Keratinocyte (primary cell): ENCODE measurements at regions not wholly inside any gene's neighbourhood (a gene's known extent, or its start where the extent isn't known, plus 50 kb on each side); places are given as distances from the start of the nearest gene placed in this dataset.
"Not testable (repeated sequence)": the region's sequence is repeated elsewhere in the genome, so short reads cannot be mapped to it uniquely, and the experiment has no call there.

ENCODE experiments used
- DNase-seq: peaks from one replicate; pipeline ENCODE4 v3.0.0-alpha.2; 2011; ENCODE audit warnings: low read depth, missing footprints, low spot score
- FAIRE-seq: peaks from 2 replicates; lab custom pipeline; 2011; peaks lifted over from hg19 to GRCh38; lab: Jason Lieb, UNC
- H2AFZ ChIP-seq: 2 replicates; pipeline ENCODE4 v1.6.0; 2012; ENCODE audit warnings: low read length, control low read depth, inconsistent platforms; ENCODE audit not compliant: control insufficient read depth
- H3K27ac ChIP-seq: 2 replicates; pipeline ENCODE4 v1.5.1; 2011; ENCODE audit warnings: low read length; ENCODE audit not compliant: control insufficient read depth, insufficient read depth
- H3K27me3 ChIP-seq: 3 replicates; pipeline ENCODE4 v1.6.0; 2011; ENCODE audit warnings: low read length; ENCODE audit not compliant: control insufficient read depth, insufficient read depth; ENCODE audit errors: extremely low read depth
- H3K36me3 ChIP-seq, 2 experiments: 2 replicates in 1 of 2; 3 replicates in 1 of 2; pipeline ENCODE4 v1.5.1; 2011; ENCODE audit warnings: low read length in 2 of 2, mild to moderate bottlenecking in 1 of 2; ENCODE audit not compliant: control insufficient read depth in 2 of 2, insufficient read depth in 2 of 2; ENCODE audit errors: extremely low read depth in 1 of 2
- H3K4me1 ChIP-seq: 3 replicates; pipeline ENCODE4 v1.5.1; 2011; ENCODE audit warnings: low read length; ENCODE audit not compliant: control insufficient read depth, insufficient read depth; ENCODE audit errors: extremely low read depth
- H3K4me2 ChIP-seq: 3 replicates; pipeline ENCODE4 v1.6.0; 2011; ENCODE audit warnings: low read depth, low read length; ENCODE audit not compliant: control insufficient read depth, insufficient read depth; ENCODE audit errors: extremely low read depth
- H3K4me3 ChIP-seq, 3 experiments: fragments of 200-600 bp in 1 of 3; sonication (generic) in 1 of 3; 2 replicates in 2 of 3; 3 replicates in 1 of 3; pipeline ENCODE4 v1.5.1; 2011 to 2016; ENCODE audit warnings: low read length in 3 of 3, mild to moderate bottlenecking in 3 of 3, control low read depth in 2 of 3, inconsistent platforms in 1 of 3, low read depth in 1 of 3, mixed read lengths in 1 of 3, mixed run types in 1 of 3, moderate library complexity in 1 of 3; ENCODE audit not compliant: control insufficient read depth in 2 of 3, insufficient read depth in 2 of 3; ENCODE audit errors: extremely low read depth in 1 of 3
- H3K79me2 ChIP-seq: 2 replicates; pipeline ENCODE4 v1.6.0; 2012; ENCODE audit warnings: low read length; ENCODE audit not compliant: control insufficient read depth, insufficient read depth
- H3K9ac ChIP-seq: 3 replicates; pipeline ENCODE4 v1.6.0; 2011; ENCODE audit warnings: low read length; ENCODE audit not compliant: control insufficient read depth, insufficient read depth; ENCODE audit errors: extremely low read depth
- H3K9me1 ChIP-seq: 3 replicates; pipeline ENCODE4 v1.6.0; 2011; ENCODE audit warnings: low read length; ENCODE audit not compliant: control insufficient read depth, insufficient read depth; ENCODE audit errors: extremely low read depth
- H3K9me3 ChIP-seq: 2 replicates; pipeline ENCODE4 v1.5.1; 2012; ENCODE audit warnings: low read depth, low read length; ENCODE audit not compliant: control insufficient read depth
- H4K20me1 ChIP-seq: 3 replicates; pipeline ENCODE4 v1.6.0; 2011; ENCODE audit warnings: low read length; ENCODE audit not compliant: control insufficient read depth, insufficient read depth; ENCODE audit errors: extremely low read depth
- CTCF ChIP-seq, 3 experiments: IDR thresholded peaks in 1 of 3; conservative IDR thresholded peaks in 1 of 3; optimal IDR thresholded peaks in 1 of 3; 2 replicates in 2 of 3; 3 replicates in 1 of 3; pipeline versions ENCODE3 to v1.5.1; 2011; ENCODE audit warnings: low read length in 3 of 3, mild to moderate bottlenecking in 3 of 3, moderate library complexity in 2 of 3, control low read depth in 1 of 3, inconsistent platforms in 1 of 3; ENCODE audit not compliant: insufficient read depth in 2 of 3; ENCODE audit errors: extremely low read depth in 1 of 3
- EZH2 ChIP-seq: IDR thresholded peaks from one replicate; pipeline ENCODE4 v1.6.1; 2012; ENCODE audit warnings: inconsistent platforms, mild to moderate bottlenecking, low read length, moderate library complexity
- dilution Hi-C: fragments of 300-500 bp; cut with MboI; formaldehyde crosslinking; loops from one replicate; pipeline ENCODE4 v1.7.0; 2020; ENCODE audit warnings: low sequenced_read_pairs; ENCODE audit not compliant: extremely low pct_ligation_motif_present

GRCh38 chr2:228359473-228359872 lies 178.0 kb upstream of the SPHKAP start:
- dilution Hi-C loops, result no loop called here
- Histone ChIP-seq H3K9me3 (no peaks in the 10 kb centered on the region), H4K20me1 (no peaks in the 10 kb centered on the region), H3K36me3 (no peaks in the 10 kb centered on the region), H3K27me3 (no peaks in the 10 kb centered on the region), H3K4me1 (no peaks in the 10 kb centered on the region), H2AFZ (no peak overlapping the region), H3K27ac (no peak overlapping the region), H3K4me3 (no peak overlapping the region), H3K9me1 (no peaks in the 10 kb centered on the region), H3K4me2 (no peak overlapping the region), H3K79me2 (no peaks in the 10 kb centered on the region), H3K9ac (no peak overlapping the region)
- DNase-seq (no peak), FAIRE-seq (no peak)
- no peak for TF ChIP-seq CTCF (optimal IDR thresholded peaks at IDR 0.05 in 1 of 3, IDR thresholded peaks at IDR 0.05 in 1 of 3, conservative IDR thresholded peaks at IDR 0.05 in 1 of 3; ENCODE audit: extremely low read depth in 1 of 3, insufficient read depth in 2 of 3, low read length in 3 of 3)
- TF ChIP-seq EZH2, result no peak

DNA sequence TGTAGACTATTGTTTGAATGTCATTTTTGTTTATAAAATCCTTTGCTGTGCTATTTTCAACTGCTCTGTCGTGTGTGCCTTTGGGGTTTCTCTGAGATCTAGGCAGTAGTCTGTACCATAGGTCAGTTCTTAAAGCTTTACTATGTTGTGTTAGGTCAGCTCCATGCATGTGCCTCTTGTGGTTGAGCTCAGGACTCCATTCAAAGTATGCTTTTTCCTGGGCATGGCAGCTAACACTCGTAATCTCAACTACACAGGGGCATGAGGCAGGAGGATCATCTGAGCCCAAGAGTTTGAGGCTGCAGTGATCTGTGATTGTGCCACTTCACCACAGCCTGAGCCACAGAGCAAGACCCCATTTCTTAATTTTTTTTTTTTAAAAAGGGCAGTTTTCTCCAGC lies 174.4 kb upstream of the SPHKAP start:
- FAIRE-seq (no peak), DNase-seq (no peak)
- no peaks in the 10 kb centered on the region for H3K27me3 ChIP-seq
- H3K4me3 ChIP-seq, result no peak overlapping the region
- H3K9me1 ChIP-seq, result no peaks in the 10 kb centered on the region
- no peaks in the 10 kb centered on the region for H3K36me3 ChIP-seq
- H2AFZ ChIP-seq, result no peak overlapping the region
- H3K9me3 ChIP-seq, result no peaks in the 10 kb centered on the region
- no peak overlapping the region for H3K27ac ChIP-seq
- H3K4me1 ChIP-seq, result no peaks in the 10 kb centered on the region
- H4K20me1 ChIP-seq, result no peaks in the 10 kb centered on the region
- dilution Hi-C loops, result no loop called here
- H3K79me2 ChIP-seq, result no peaks in the 10 kb centered on the region
- TF ChIP-seq CTCF (optimal IDR thresholded peaks at IDR 0.05 in 1 of 3, IDR thresholded peaks at IDR 0.05 in 1 of 3, conservative IDR thresholded peaks at IDR 0.05 in 1 of 3; ENCODE audit: extremely low read depth in 1 of 3, insufficient read depth in 2 of 3, low read length in 3 of 3), result no peak
- TF ChIP-seq EZH2, result no peak
- H3K9ac ChIP-seq, result no peak overlapping the region
- H3K4me2 ChIP-seq, result no peak overlapping the region

- FAIRE-seq, dilution Hi-C loops, H3K79me2 ChIP-seq, H3K4me2 ChIP-seq, H3K9me3 ChIP-seq, H3K9me1 ChIP-seq, H3K36me3 ChIP-seq, H3K27me3 ChIP-seq, H3K27ac ChIP-seq, H3K4me3 ChIP-seq, H4K20me1 ChIP-seq, H3K4me1 ChIP-seq, H3K9ac ChIP-seq, H2AFZ ChIP-seq, DNase-seq: not testable (repeated sequence)
These were observed 171.5 kb upstream of the SPHKAP start for GRCh38 chr2:228352980-228353379.
